ENCODE measurements at regions not wholly inside any gene's neighbourhood (a gene's known extent, or its start where the extent isn't known, plus 50 kb on each side); places are given as distances from the start of the nearest gene placed in this dataset.
"Not testable (repeated sequence)": the region's sequence is repeated elsewhere in the genome, so short reads cannot be mapped to it uniquely, and the experiment has no call there.

GRCh38 chr14:59130462-59130861 lies 58.0 kb upstream of the DAAM1 start:
- no peak for DNase-seq

GRCh38 chr14:59131938-59132795 lies 56.3 kb upstream of the DAAM1 start:
- no peak for DNase-seq

GRCh38 chr14:59132796-59133494 lies 55.5 kb upstream of the DAAM1 start:
- DNase-seq = no peak

GRCh38 chr14:59133709-59134108 lies 54.8 kb upstream of the DAAM1 start:
- DNase-seq = no peak

GRCh38 chr14:59134307-59134706 lies 54.2 kb upstream of the DAAM1 start:
- DNase-seq = no peak

GRCh38 chr14:59137256-59137655 lies 51.2 kb upstream of the DAAM1 start:
- DNase-seq = no peak

GRCh38 chr14:59138576-59138975 lies 49.9 kb upstream of the DAAM1 start:
- DNase-seq = not testable (repeated sequence)
